Spleen (tissue), 11 donors: ENCODE measurements at regions not wholly inside any gene's neighbourhood (a gene's known extent, or its start where the extent isn't known, plus 50 kb on each side); places are given as distances from the start of the nearest gene placed in this dataset.

Experiments used
- DNase-seq: peaks from one replicate; pipeline ENCODE4 v3.0.0-alpha.2; 2020
- H3K27ac ChIP-seq, 8 donors: fragments of 200-600 bp; sonication (generic) in 7 of 8; 1 replicate in 4 of 8; 2 replicates in 4 of 8; pipeline versions ENCODE4 v1.5.0 to v1.8.0; 2016 to 2021; ENCODE audit warnings: inconsistent platforms in 4 of 8, mild to moderate bottlenecking in 4 of 8, moderate library complexity in 1 of 8
- H3K27me3 ChIP-seq, 7 donors: fragments of 200-600 bp; sonication (generic) in 6 of 7; replicated peaks in 1 of 7; 1 replicate in 4 of 7; 2 replicates in 3 of 7; pipeline versions ENCODE4 v1.5.0 to v1.8.0; 2016 to 2021; ENCODE audit warnings: inconsistent platforms in 3 of 7, mild to moderate bottlenecking in 1 of 7
- H3K36me3 ChIP-seq, 6 donors: fragments of 200-600 bp; sonication (generic) in 5 of 6; 1 replicate in 4 of 6; 2 replicates in 2 of 6; pipeline versions ENCODE4 v1.5.0 to v1.8.0; 2016 to 2021; ENCODE audit warnings: inconsistent platforms in 2 of 6
- H3K4me1 ChIP-seq, 6 donors: fragments of 200-600 bp; sonication (generic) in 5 of 6; 1 replicate in 3 of 6; 2 replicates in 3 of 6; pipeline versions ENCODE4 v1.5.0 to v1.8.0; 2016 to 2021; ENCODE audit warnings: inconsistent platforms in 3 of 6
- H3K4me3 ChIP-seq, 8 donors: fragments of 200-600 bp; sonication (generic) in 7 of 8; 1 replicate in 4 of 8; 2 replicates in 4 of 8; pipeline versions ENCODE4 v1.5.0 to v1.8.0; 2016 to 2021; ENCODE audit warnings: inconsistent platforms in 4 of 8, mild to moderate bottlenecking in 4 of 8, moderate library complexity in 2 of 8
- H3K9me3 ChIP-seq, 8 donors: fragments of 200-600 bp; sonication (generic) in 7 of 8; 1 replicate in 4 of 8; 2 replicates in 4 of 8; pipeline versions ENCODE4 v1.5.0 to v1.8.0; 2016 to 2021; ENCODE audit warnings: inconsistent platforms in 4 of 8
- CTCF ChIP-seq, 11 experiments: fragments of 200-600 bp in 7 of 11; fragments of 450-650 bp in 4 of 11; sonication (generic) in 4 of 11; IDR thresholded peaks in 8 of 11; conservative IDR thresholded peaks in 3 of 11; 1 replicate in 7 of 11; 2 replicates in 4 of 11; pipeline versions ENCODE4 v1.4.0 to v1.8.0; 2016 to 2021; ENCODE audit warnings: antibody characterized with exemption in 11 of 11, inconsistent platforms in 4 of 11, mild to moderate bottlenecking in 1 of 11
- POLR2A ChIP-seq, 3 donors: fragments of 450-650 bp; IDR thresholded peaks; one replicate each; pipeline ENCODE4 v1.5.1; 2017; ENCODE audit warnings: antibody characterized with exemption in 3 of 3, mild to moderate bottlenecking in 1 of 3
- POLR2AphosphoS5 ChIP-seq, 3 donors: sonication (generic); formaldehyde crosslinking; IDR thresholded peaks; one replicate each; pipeline ENCODE4 v1.5.1; 2017; ENCODE audit warnings: antibody characterized with exemption in 3 of 3
- WGBS, 5 donors: extraction: QIAGEN DNeasy Blood & Tissue Kit in 3 of 5; methylation state at CpG; one replicate each; pipeline versions ENCODE4 v1.1.5 to v1.1.7; 2013 to 2018; 5-methylcytosine and 5-hydroxymethylcytosine counted together
- intact Hi-C: fragments of 100-400 bp; cut with DNase I; formaldehyde crosslinking; loops from one replicate; pipeline ENCODE4 v1.15.0; 2023; ENCODE audit warnings: low total_unique reads
- donor health status: healthy with polysubstance abuse.
- donor health status: DM: no; HTN: no; CAD: no; lungs with moderate emphysema.
- donor health status: DM: no; HTN: no; CAD: no.
- donor health status: Bipolar disorder and iron deficiency.
- donor health status: healthy.
- donor health status: DM: no; HTN: no; CAD: no.
- donor health status: DM: yes; HTN: yes; CAD: no.

GRCh38 chr6:98287876-98288275 lies 546.5 kb upstream of the POU3F2 start:
- TF ChIP-seq POLR2A (IDR thresholded peaks at IDR 0.05): no peak
- no peak for TF ChIP-seq CTCF (IDR thresholded peaks at IDR 0.05 in 8 of 11, conservative IDR thresholded peaks at IDR 0.05 in 3 of 11)
- TF ChIP-seq POLR2AphosphoS5 (IDR thresholded peaks at IDR 0.05): no peak
- WGBS, 5 donors: 71 to 85% (median 77%) methylated on average over 3 of the region's 3 CpGs
- H3K27me3 ChIP-seq: no peaks in the 10 kb centered on the region
- no peaks in the 10 kb centered on the region for H3K36me3 ChIP-seq
- H3K9me3 ChIP-seq: no peaks in the 10 kb centered on the region
- DNase-seq: no peak
- intact Hi-C loops: no loop called here
- H3K27ac ChIP-seq: no peak overlapping the region
- H3K4me1 ChIP-seq: no peaks in the 10 kb centered on the region
- no peak overlapping the region for H3K4me3 ChIP-seq

GRCh38 chr6:98292810-98293209 lies 541.6 kb upstream of the POU3F2 start:
- WGBS, 5 donors: 64 to 76% (median 70%) methylated on average over 3 of the region's 3 CpGs
- Histone ChIP-seq H3K27ac (no peak overlapping the region), H3K4me3 (no peak overlapping the region), H3K9me3 (no peaks in the 10 kb centered on the region), H3K36me3 (no peaks in the 10 kb centered on the region), H3K27me3 (no peaks in the 10 kb centered on the region), H3K4me1 (no peaks in the 10 kb centered on the region)
- TF ChIP-seq POLR2AphosphoS5 (IDR thresholded peaks at IDR 0.05) (no peak), POLR2A (IDR thresholded peaks at IDR 0.05) (no peak), CTCF (IDR thresholded peaks at IDR 0.05 in 8 of 11, conservative IDR thresholded peaks at IDR 0.05 in 3 of 11) (no peak)
- no peak for DNase-seq
- intact Hi-C loops: no loop called here

DNA sequence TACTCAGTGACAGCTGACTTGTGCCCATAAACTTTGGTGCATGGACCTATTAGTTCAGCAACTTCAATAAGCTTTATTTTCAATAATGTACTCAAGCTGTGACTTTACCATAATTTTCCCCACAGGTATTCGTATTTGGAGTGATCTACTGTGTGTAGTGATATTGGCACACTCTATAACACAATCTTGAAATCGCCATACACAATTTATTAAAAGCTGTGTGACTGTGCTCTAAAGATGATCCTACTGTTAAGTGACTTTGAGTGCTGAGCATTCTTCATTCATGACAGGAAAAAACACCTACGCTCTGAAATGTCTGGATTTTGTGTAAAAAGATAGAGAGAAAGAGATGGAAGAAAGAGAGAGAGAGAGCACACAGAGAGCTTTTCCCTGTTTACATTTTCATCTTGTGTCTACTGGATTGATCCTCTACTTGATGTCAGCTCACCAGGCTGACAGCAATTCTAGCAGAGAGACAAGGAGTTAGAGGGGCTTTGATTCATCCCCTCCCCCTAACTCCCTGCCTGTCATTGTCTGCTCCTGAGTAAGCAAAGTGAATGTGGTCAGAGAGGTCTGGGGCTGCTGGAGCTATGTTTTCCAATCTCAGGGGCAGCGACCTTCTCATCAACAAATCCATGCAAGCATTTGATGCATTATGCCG lies 538.7 kb upstream of the POU3F2 start:
- H3K27me3 ChIP-seq: no peaks in the 10 kb centered on the region
- no peaks in the 10 kb centered on the region for H3K4me1 ChIP-seq
- 37 to 55% (median 46%) methylated on average over 5 of the region's 5 CpGs for WGBS, 5 donors
- no peak overlapping the region for H3K27ac ChIP-seq
- no peaks in the 10 kb centered on the region for H3K9me3 ChIP-seq
- intact Hi-C loops: no loop called here
- no peaks in the 10 kb centered on the region for H3K36me3 ChIP-seq
- DNase-seq: no peak
- no peak for TF ChIP-seq CTCF (IDR thresholded peaks at IDR 0.05 in 8 of 11, conservative IDR thresholded peaks at IDR 0.05 in 3 of 11)
- TF ChIP-seq POLR2AphosphoS5 (IDR thresholded peaks at IDR 0.05): no peak
- no peak for TF ChIP-seq POLR2A (IDR thresholded peaks at IDR 0.05)
- no peak overlapping the region for H3K4me3 ChIP-seq

- WGBS, 5 donors: 86 to 93% (median 92%) methylated on average over 4 of the region's 4 CpGs
- no peaks in the 10 kb centered on the region for H3K36me3 ChIP-seq
Measured at GRCh38 chr6:98308564-98308963, 525.8 kb upstream of the POU3F2 start.

More at GRCh38 chr6:98308564-98308963, 525.8 kb upstream of the POU3F2 start:
- Histone ChIP-seq H3K4me1 (no peaks in the 10 kb centered on the region), H3K27me3 (no peaks in the 10 kb centered on the region), H3K4me3 (no peak overlapping the region), H3K27ac (no peak overlapping the region), H3K9me3 (peaks cover 0 to 10% (median 2%) of the 10 kb centered on the region in 8 donors)
- intact Hi-C loops: no loop called here
- DNase-seq: no peak
- TF ChIP-seq POLR2A (IDR thresholded peaks at IDR 0.05): no peak
- no peak for TF ChIP-seq POLR2AphosphoS5 (IDR thresholded peaks at IDR 0.05)
- TF ChIP-seq CTCF (IDR thresholded peaks at IDR 0.05 in 8 of 11, conservative IDR thresholded peaks at IDR 0.05 in 3 of 11): no peak
